ENCODE measurements at regions not wholly inside any gene's neighbourhood (a gene's known extent, or its start where the extent isn't known, plus 50 kb on each side); places are given as distances from the start of the nearest gene placed in this dataset.

DNA sequence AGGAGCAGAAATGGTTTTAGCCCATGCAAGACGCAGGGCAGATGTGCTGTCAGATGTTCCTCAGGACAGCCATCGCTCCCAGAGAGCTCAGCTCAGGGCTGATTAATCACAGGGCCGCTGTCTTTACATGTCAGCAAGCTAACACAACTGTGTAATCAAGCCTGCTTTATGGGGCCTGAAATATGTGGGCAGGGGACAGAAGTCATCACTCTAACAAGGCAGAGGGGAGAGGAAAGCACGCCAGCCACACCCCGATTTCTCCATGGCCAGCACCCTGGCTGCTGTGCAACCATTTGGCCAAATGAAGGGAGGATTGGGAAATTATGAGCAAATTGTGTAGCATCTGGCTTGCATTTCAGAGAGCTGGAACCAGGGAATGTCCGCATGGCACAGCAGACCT lies 368.8 kb downstream of the NPHP4 start:
- Histone ChIP-seq H3K36me3 (ENCODE audit: insufficient read depth) (peaks cover 3% of the 10 kb centered on the region; the same call in 1 of the 2 replicates), H3K27ac (ENCODE audit: low read depth) (no peak overlapping the region), H3K4me1 (ENCODE audit: insufficient read depth) (no peaks in the 10 kb centered on the region), H2AFZ (no peak overlapping the region), H3K4me3 (no peak overlapping the region), H3K4me2 (no peak overlapping the region), H3K9me2 (ENCODE audit: insufficient read depth) (no peaks in the 10 kb centered on the region), H3K27me3 (ENCODE audit: insufficient read depth) (no peaks in the 10 kb centered on the region), H4K20me1 (replicated peaks; ENCODE audit: insufficient read depth) (no peaks in the 10 kb centered on the region), H3K79me2 (replicated peaks; ENCODE audit: insufficient read depth) (no peaks in the 10 kb centered on the region), H3F3A (replicated peaks; ENCODE audit: low read depth) (no peaks in the 10 kb centered on the region)
- ATAC-seq (no peak), DNase-seq (ENCODE audit: low spot score) (no peak)
- TF ChIP-seq ZNF462 (CRISPR knock-in tag; IDR thresholded peaks at IDR 0.05): no peak
- no peak for TF ChIP-seq STAT1 (IDR thresholded peaks at IDR 0.05; ENCODE audit: unreplicated experiment)
- TF ChIP-seq, protein P1, sequence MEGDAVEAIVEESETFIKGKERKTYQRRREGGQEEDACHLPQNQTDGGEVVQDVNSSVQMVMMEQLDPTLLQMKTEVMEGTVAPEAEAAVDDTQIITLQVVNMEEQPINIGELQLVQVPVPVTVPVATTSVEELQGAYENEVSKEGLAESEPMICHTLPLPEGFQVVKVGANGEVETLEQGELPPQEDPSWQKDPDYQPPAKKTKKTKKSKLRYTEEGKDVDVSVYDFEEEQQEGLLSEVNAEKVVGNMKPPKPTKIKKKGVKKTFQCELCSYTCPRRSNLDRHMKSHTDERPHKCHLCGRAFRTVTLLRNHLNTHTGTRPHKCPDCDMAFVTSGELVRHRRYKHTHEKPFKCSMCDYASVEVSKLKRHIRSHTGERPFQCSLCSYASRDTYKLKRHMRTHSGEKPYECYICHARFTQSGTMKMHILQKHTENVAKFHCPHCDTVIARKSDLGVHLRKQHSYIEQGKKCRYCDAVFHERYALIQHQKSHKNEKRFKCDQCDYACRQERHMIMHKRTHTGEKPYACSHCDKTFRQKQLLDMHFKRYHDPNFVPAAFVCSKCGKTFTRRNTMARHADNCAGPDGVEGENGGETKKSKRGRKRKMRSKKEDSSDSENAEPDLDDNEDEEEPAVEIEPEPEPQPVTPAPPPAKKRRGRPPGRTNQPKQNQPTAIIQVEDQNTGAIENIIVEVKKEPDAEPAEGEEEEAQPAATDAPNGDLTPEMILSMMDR (conservative IDR thresholded peaks at IDR 0.05; ENCODE audit: low read depth in 2 of 2): no peak
- TF ChIP-seq POLR2AphosphoS5 (IDR thresholded peaks at IDR 0.05; ENCODE audit: low read depth): no peak
- no peak for TF ChIP-seq NANOG (IDR thresholded peaks at IDR 0.05; ENCODE audit: borderline replicate concordance)
- no peak for TF ChIP-seq ETS1 (IDR thresholded peaks at IDR 0.05)
- no peak for TF ChIP-seq CREB1 (CRISPR knock-in tag; IDR thresholded peaks at IDR 0.05; ENCODE audit: low read depth)
- Mint-ChIP-seq H3K27ac (no peak overlapping the region), H3K36me3 (ENCODE audit: low read depth) (no peaks in the 10 kb centered on the region), H3K27me3 (ENCODE audit: insufficient read depth, low read depth, poor library complexity) (peaks cover under 1% of the 10 kb centered on the region), H3K9me3 (no peaks in the 10 kb centered on the region; the same call in 2 of the 3 replicates), H3K4me3 (no peak overlapping the region), H3K4me1 (peaks cover 4% of the 10 kb centered on the region; the same call in 2 of the 3 replicates)
